ENCODE measurements at regions not wholly inside any gene's neighbourhood (a gene's known extent, or its start where the extent isn't known, plus 50 kb on each side); places are given as distances from the start of the nearest gene placed in this dataset.

DNA sequence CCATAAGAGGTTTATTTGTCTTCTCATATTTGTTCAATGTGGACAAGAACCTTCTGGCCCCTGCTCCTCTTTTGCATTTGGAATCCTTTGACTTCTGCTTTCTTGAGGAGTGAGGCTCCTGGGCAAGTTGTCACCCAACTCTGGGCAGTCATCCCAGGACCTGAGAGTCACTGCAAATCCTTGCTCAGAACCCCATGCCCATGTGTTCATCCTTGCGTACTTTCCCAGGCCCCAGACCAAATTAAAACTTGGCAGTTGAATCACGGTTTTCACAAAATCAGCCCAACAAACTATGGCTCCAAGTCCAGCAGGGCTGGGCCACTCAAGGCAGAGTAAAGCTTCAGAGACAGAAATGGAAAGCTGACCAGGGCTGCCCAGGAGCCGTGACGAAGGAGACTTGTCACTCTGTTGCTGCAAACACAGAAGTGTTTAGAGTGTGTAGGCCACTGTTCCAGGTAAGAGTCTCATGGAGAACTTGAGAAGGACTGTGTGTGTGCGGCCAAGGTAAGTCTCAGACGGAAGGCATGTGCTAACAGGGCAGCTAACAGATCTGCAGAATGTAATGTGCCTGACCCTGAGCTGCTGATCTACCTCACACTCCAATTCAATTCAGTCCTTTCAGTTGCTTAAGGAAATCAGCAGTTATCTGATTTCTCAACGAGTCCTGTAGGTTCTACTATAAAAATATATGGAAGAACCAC is 549.4 kb upstream of the HS6ST1 start:
- TF ChIP-seq, protein P1, sequence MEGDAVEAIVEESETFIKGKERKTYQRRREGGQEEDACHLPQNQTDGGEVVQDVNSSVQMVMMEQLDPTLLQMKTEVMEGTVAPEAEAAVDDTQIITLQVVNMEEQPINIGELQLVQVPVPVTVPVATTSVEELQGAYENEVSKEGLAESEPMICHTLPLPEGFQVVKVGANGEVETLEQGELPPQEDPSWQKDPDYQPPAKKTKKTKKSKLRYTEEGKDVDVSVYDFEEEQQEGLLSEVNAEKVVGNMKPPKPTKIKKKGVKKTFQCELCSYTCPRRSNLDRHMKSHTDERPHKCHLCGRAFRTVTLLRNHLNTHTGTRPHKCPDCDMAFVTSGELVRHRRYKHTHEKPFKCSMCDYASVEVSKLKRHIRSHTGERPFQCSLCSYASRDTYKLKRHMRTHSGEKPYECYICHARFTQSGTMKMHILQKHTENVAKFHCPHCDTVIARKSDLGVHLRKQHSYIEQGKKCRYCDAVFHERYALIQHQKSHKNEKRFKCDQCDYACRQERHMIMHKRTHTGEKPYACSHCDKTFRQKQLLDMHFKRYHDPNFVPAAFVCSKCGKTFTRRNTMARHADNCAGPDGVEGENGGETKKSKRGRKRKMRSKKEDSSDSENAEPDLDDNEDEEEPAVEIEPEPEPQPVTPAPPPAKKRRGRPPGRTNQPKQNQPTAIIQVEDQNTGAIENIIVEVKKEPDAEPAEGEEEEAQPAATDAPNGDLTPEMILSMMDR (IDR thresholded peaks at IDR 0.05; ENCODE audit: low read depth, low read length, poor library complexity, severe bottlenecking), result no peak
- TF ChIP-seq EZH2phosphoT487 (IDR thresholded peaks at IDR 0.05; ENCODE audit: borderline replicate concordance, low read length), result no peak

Measured in DOHH2 (cell line).